Ovary (tissue), 3 donors: ENCODE measurements at regions not wholly inside any gene's neighbourhood (a gene's known extent, or its start where the extent isn't known, plus 50 kb on each side); places are given as distances from the start of the nearest gene placed in this dataset.

Source experiments
- CTCF ChIP-seq, 3 donors: fragments of 450-650 bp in 2 of 3; fragments of 200-600 bp in 1 of 3; IDR thresholded peaks; one replicate each; pipeline versions ENCODE4 v1.5.1 to v1.8.0; 2016 to 2022; ENCODE audit warnings: antibody characterized with exemption in 3 of 3, mild to moderate bottlenecking in 1 of 3
- EP300 ChIP-seq: sonication (generic); formaldehyde crosslinking; IDR thresholded peaks from one replicate; pipeline ENCODE4 v1.6.1; 2017; ENCODE audit warnings: antibody characterized with exemption
- POLR2A ChIP-seq: fragments of 450-650 bp; IDR thresholded peaks from one replicate; pipeline ENCODE4 v1.6.1; 2017; ENCODE audit warnings: antibody characterized with exemption, mild to moderate bottlenecking, moderate library complexity
- donor health status: DM: no; HTN: no; CAD: no.

GRCh38 chr21:31490443-31490842 lies 146.4 kb upstream of the TIAM1 start:
- TF ChIP-seq CTCF (IDR thresholded peaks at IDR 0.05) (no peak), EP300 (no peak), POLR2A (no peak)
